ENCODE measurements at regions not wholly inside any gene's neighbourhood (a gene's known extent, or its start where the extent isn't known, plus 50 kb on each side); places are given as distances from the start of the nearest gene placed in this dataset.

GRCh38 chr11:8318536-8318935 lies 54.9 kb upstream of the LMO1 start:
- TF ChIP-seq POLR2A (IDR thresholded peaks at IDR 0.05): no peak
- TF ChIP-seq CTCF (IDR thresholded peaks at IDR 0.05): peak in 3 of 7 experiments; percentile 18 to 34 (median 19)

Data from body of pancreas (tissue), 4 donors.